Upper lobe of left lung (tissue), 4 donors: ENCODE measurements at regions not wholly inside any gene's neighbourhood (a gene's known extent, or its start where the extent isn't known, plus 50 kb on each side); places are given as distances from the start of the nearest gene placed in this dataset.

Source experiments
- CTCF ChIP-seq, 6 experiments: fragments of 450-650 bp in 4 of 6; fragments of 200-600 bp in 2 of 6; sonication (generic) in 2 of 6; IDR thresholded peaks; one replicate each; pipeline ENCODE4 v1.5.1; 2016 to 2019; ENCODE audit warnings: antibody characterized with exemption in 6 of 6
- POLR2A ChIP-seq, 4 donors: fragments of 450-650 bp; IDR thresholded peaks; one replicate each; pipeline ENCODE4 v1.5.1; 2016 to 2017; ENCODE audit warnings: antibody characterized with exemption in 4 of 4, mild to moderate bottlenecking in 2 of 4
- POLR2AphosphoS5 ChIP-seq, 2 donors: sonication (generic); formaldehyde crosslinking; IDR thresholded peaks; one replicate each; pipeline ENCODE4 v1.5.1; 2017; ENCODE audit warnings: antibody characterized with exemption in 2 of 2

- TF ChIP-seq POLR2AphosphoS5 (IDR thresholded peaks at IDR 0.05) (no peak), CTCF (IDR thresholded peaks at IDR 0.05) (no peak), POLR2A (IDR thresholded peaks at IDR 0.05) (no peak)
Measured at GRCh38 chr14:54282849-54283248, 114.0 kb upstream of the CDKN3 start.
